C4-2B (cell line): ENCODE measurements at regions not wholly inside any gene's neighbourhood (a gene's known extent, or its start where the extent isn't known, plus 50 kb on each side); places are given as distances from the start of the nearest gene placed in this dataset.

Source experiments
- ZFX ChIP-seq: fragments of 450-650 bp; IDR thresholded peaks from 2 replicates; pipeline ENCODE4 v1.6.1; 2017
- TF ChIP-seq, protein P1 (sequence below): fragments of 450-650 bp; conservative IDR thresholded peaks from 2 replicates; pipeline ENCODE4 v1.5.1; 2017; ENCODE audit warnings: mild to moderate bottlenecking

DNA sequence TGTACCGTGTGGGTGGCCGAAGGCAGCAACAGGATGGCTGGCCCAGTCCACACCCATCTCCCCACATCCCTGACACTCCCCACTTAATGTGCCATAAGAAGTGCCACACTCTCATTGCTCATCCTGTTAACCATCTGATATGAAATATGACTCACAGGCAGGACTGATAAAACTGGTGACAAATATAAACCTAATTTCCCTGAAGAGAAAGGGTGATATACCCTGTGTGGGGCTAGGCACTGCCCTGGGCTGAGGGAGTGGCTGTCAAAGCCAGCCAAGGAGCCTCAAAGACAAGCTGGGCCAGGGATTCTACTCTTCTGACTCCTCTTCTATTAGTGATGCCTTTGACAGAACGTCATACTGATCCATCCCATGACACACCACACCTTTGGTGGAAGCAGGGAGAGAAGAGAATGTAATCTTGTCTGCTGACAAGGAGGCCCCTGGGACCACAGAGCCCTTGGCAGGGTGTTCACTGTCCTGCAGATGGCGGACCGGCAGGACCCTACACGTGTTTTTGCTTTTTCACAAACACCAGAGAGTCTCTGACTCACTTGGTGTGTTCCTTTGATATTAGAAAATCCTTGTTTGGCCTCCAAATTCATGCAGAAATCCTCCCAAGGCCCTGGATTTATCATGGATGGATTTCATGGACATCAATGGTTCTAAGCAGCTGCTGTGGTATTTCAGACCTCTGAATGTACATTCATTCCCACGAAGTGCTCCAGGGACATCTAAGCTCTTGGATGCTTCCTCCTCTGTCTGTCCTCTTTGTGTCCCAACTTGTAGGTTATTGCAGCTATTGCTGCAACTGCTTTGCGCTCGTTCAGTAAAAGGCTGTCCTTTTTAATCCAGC, 98.0 kb upstream of the WASF3 start:
- TF ChIP-seq, protein P1, sequence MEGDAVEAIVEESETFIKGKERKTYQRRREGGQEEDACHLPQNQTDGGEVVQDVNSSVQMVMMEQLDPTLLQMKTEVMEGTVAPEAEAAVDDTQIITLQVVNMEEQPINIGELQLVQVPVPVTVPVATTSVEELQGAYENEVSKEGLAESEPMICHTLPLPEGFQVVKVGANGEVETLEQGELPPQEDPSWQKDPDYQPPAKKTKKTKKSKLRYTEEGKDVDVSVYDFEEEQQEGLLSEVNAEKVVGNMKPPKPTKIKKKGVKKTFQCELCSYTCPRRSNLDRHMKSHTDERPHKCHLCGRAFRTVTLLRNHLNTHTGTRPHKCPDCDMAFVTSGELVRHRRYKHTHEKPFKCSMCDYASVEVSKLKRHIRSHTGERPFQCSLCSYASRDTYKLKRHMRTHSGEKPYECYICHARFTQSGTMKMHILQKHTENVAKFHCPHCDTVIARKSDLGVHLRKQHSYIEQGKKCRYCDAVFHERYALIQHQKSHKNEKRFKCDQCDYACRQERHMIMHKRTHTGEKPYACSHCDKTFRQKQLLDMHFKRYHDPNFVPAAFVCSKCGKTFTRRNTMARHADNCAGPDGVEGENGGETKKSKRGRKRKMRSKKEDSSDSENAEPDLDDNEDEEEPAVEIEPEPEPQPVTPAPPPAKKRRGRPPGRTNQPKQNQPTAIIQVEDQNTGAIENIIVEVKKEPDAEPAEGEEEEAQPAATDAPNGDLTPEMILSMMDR: no peak
- no peak for TF ChIP-seq ZFX
